ENCODE measurements at regions not wholly inside any gene's neighbourhood (a gene's known extent, or its start where the extent isn't known, plus 50 kb on each side); places are given as distances from the start of the nearest gene placed in this dataset.
"Not testable (repeated sequence)": the region's sequence is repeated elsewhere in the genome, so short reads cannot be mapped to it uniquely, and the experiment has no call there.

DNA sequence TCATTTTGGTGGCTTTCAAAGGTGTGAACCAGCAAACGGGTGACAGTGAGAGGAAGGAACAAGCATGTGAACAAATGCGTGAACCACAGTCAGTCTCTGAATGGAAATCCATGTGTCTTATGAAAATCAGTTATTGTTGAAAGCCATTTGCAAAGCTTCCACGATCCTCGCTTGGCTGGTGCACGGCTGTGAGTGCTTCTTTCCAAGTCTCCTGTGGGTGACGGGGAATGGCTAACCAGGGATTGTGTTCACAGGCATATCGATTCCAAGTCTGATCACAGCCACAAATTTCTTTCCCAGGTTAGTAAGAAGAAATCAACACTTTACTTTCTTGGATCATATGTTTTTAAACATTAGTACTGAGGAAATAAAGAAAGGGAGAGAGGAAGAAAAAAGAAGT is 556.9 kb upstream of the RBFOX1 start:
- Mint-ChIP-seq H3K4me3 (no peak overlapping the region), H3K27me3 (ENCODE audit: insufficient read depth) (no peaks in the 10 kb centered on the region; the same call in 1 of the 2 replicates), H3K27ac (no peak overlapping the region), H3K4me1 (ENCODE audit: low read depth) (no peaks in the 10 kb centered on the region), H3K36me3 (ENCODE audit: low read depth) (no peaks in the 10 kb centered on the region), H3K9me3 (peaks cover 4% of the 10 kb centered on the region; the same call in 1 of the 2 replicates)
- TF ChIP-seq CTCF (IDR thresholded peaks at IDR 0.05): no peak
- DNase-seq: no peak

- Mint-ChIP-seq H3K9me3 (peaks cover 14% of the 10 kb centered on the region), H3K36me3 (ENCODE audit: low read depth) (no peaks in the 10 kb centered on the region), H3K4me3 (no peak overlapping the region), H3K4me1 (ENCODE audit: low read depth) (no peaks in the 10 kb centered on the region), H3K27me3 (ENCODE audit: insufficient read depth) (no peaks in the 10 kb centered on the region; the same call in 1 of the 2 replicates), H3K27ac (no peak overlapping the region)
- no peak for TF ChIP-seq CTCF (IDR thresholded peaks at IDR 0.05)
- DNase-seq: no peak
Measured at GRCh38 chr16:6771956-6772355, 560.7 kb upstream of the RBFOX1 start.

DNA sequence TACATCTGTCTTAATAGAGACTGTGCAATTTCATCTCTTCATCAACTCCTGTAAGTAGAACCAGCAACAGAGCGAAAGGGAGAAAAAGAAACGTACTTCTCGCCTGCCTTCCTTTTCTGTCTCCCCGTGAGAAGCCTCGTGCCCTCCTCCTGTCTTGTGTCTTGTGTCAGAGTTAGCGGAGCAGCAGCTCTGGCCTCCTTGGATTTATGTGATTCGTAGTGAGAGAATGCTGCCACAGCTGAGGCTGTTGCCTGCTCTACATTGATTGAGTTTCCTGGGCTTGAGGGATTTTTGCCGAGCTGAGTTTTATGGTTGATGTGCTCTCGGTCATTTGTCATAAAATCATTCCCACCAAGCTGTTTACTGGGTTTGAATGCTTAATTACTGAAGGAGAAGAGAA is 579.1 kb upstream of the RBFOX1 start:
- no peak for TF ChIP-seq CTCF (IDR thresholded peaks at IDR 0.05)
- no peak for DNase-seq
- H3K4me3 Mint-ChIP-seq: no peak overlapping the region
- H3K27me3 Mint-ChIP-seq (ENCODE audit: insufficient read depth): no peaks in the 10 kb centered on the region
- no peak overlapping the region for H3K27ac Mint-ChIP-seq
- H3K9me3 Mint-ChIP-seq: peaks cover 39% of the 10 kb centered on the region
- H3K36me3 Mint-ChIP-seq (ENCODE audit: low read depth): no peaks in the 10 kb centered on the region
- H3K4me1 Mint-ChIP-seq (ENCODE audit: low read depth): no peaks in the 10 kb centered on the region

GRCh38 chr16:6751191-6751590 is 581.5 kb upstream of the RBFOX1 start:
- no peak for TF ChIP-seq CTCF (IDR thresholded peaks at IDR 0.05)
- H3K36me3 Mint-ChIP-seq (ENCODE audit: low read depth): no peaks in the 10 kb centered on the region
- peaks cover 40% of the 10 kb centered on the region for H3K9me3 Mint-ChIP-seq
- no peaks in the 10 kb centered on the region for H3K27me3 Mint-ChIP-seq (ENCODE audit: insufficient read depth)
- H3K27ac Mint-ChIP-seq: no peak overlapping the region
- no peaks in the 10 kb centered on the region for H3K4me1 Mint-ChIP-seq (ENCODE audit: low read depth)
- no peak for DNase-seq
- no peak overlapping the region for H3K4me3 Mint-ChIP-seq

DNA sequence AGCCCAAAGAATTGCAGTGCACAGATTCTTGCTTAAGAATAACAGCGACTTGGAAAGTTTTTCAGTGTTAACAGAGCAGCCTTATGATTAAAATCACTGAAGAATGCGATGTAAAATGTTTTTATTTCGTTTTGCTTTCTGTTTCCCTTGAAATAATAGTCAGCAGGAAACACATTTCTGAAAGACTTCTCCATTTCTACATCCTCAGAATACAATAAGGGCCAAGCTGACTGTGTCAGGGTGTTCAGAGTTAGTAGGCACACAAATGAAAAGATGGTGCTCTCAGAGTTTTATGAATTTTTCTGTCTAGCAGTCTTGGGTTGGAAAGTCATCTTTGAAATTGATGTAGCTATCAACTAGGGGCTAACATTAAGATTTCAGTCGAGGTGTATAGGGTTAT is 582.9 kb upstream of the RBFOX1 start:
- no peak overlapping the region for H3K4me3 Mint-ChIP-seq
- no peak overlapping the region for H3K27ac Mint-ChIP-seq
- H3K36me3 Mint-ChIP-seq (ENCODE audit: low read depth): no peaks in the 10 kb centered on the region
- no peak for TF ChIP-seq CTCF (IDR thresholded peaks at IDR 0.05)
- no peaks in the 10 kb centered on the region for H3K4me1 Mint-ChIP-seq (ENCODE audit: low read depth)
- peaks cover 42% of the 10 kb centered on the region for H3K9me3 Mint-ChIP-seq
- DNase-seq: no peak
- H3K27me3 Mint-ChIP-seq (ENCODE audit: insufficient read depth): no peaks in the 10 kb centered on the region

- DNase-seq; H3K27me3 Mint-ChIP-seq (ENCODE audit: insufficient read depth); H3K4me3 Mint-ChIP-seq; H3K36me3 Mint-ChIP-seq (ENCODE audit: low read depth); H3K27ac Mint-ChIP-seq; H3K4me1 Mint-ChIP-seq (ENCODE audit: low read depth): not testable (repeated sequence)
- H3K9me3 Mint-ChIP-seq: peaks cover 29% of the 10 kb centered on the region
Measured at GRCh38 chr16:6736302-6736701, 596.3 kb upstream of the RBFOX1 start.
